RPMI8226 (cell line): ENCODE measurements at regions not wholly inside any gene's neighbourhood (a gene's known extent, or its start where the extent isn't known, plus 50 kb on each side); places are given as distances from the start of the nearest gene placed in this dataset.
"Not testable (repeated sequence)": the region's sequence is repeated elsewhere in the genome, so short reads cannot be mapped to it uniquely, and the experiment has no call there.

Source experiments
- DNase-seq: peaks from one replicate; pipeline ENCODE4 v3.0.0-alpha.2; 2015

DNA sequence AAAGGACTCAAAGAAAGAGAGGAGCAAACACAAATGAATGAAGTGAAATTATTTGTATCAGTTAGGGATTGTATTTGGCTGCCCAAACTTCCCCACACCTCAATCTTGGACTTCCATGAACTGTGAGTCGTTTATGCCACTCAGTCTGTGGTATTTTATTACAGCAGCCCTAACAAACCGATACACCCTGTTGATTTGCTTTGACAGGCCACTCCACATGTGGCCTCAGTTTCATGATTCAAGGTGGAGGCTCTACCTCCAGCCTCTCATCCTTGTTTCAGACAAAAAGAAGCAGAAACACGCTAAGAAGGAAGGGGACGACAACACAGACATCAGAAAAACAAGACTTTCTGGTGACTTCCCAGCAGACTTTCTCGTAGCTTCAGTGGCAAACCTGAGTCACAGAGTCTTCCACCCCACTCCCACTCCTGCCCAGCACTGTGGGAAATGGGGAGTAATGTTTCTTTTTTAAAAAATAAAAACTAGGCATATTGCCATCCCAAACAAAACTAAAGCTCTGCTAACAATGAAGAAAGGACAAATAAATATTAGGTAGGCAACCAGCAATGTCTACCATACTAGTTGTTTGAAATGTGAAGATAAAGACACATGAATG, 52.2 kb upstream of the ABCA1 start:
- DNase-seq, result no peak

DNA sequence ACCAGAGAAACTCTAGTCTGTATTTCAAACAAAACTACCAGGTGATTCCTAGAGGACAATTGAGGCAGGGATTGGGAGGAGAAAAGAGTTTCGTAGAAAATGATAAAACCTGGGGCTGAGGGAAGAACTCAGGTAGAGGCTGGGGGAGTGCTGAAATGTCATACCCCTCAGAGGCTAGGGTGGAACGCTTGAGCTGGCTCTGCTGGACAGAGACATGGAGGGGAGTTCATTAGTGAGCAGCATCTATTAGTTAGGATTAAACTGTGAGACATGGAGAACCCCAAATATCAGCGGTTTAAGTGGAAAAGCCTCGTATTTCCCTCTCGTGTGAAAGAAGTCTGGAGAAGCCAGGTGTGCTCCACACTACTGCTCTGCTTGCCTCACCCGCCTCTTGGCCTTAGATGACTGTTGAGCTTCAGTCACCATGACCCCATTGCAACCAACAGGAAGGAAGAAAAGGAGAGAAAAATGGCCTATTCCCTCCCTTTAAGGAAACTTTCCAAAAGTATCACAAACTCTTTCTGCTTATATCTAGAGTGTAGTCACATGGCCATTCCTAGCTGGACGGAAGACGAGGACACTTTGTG, 53.7 kb upstream of the ABCA1 start:
- no peak for DNase-seq

DNA sequence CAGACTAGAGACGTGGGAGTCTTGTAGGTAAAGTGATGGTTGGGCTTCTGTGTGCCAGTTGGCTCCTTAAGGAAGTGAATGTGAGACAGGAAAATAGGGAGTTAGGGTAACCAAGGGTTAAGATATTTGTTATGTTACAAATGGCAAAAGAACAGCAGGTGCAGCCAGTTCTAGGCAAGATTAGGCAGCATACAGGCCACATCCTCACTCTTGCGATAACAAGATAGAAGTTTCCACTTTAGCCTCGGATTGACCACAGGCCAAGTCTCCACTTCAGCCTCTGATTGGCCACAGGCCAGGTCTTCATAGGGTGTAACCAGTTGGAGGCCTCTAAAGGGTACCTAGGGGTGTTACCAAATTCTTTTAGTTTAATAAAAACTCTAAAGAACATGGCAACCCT, 54.6 kb upstream of the ABCA1 start:
- DNase-seq, result no peak

GRCh38 chr9:104983491-104983890, 55.5 kb upstream of the ABCA1 start:
- DNase-seq, result no peak

GRCh38 chr9:104984121-104984520, 56.2 kb upstream of the ABCA1 start:
- DNase-seq, result no peak

DNA sequence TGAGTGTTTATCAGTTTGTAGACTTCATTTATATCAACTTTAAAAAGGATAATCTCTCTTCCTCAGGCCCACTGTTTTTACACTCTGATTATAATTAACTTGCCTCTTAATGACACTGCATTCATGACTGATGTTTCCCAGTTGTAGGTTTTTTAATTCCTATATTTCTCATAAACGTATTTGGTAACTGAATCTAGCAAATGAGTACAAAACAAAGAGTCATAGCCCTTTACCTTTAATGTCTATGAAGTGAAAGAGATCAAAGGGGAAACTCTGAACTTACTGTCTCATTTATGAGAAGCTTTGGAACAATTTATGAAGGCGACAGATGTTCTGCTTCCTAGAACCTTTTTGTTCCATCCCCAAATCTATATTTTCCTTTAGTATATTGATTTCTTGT, 56.6 kb upstream of the ABCA1 start:
- no peak for DNase-seq

GRCh38 chr9:104984948-104985347, 57.0 kb upstream of the ABCA1 start:
- no peak for DNase-seq

DNA sequence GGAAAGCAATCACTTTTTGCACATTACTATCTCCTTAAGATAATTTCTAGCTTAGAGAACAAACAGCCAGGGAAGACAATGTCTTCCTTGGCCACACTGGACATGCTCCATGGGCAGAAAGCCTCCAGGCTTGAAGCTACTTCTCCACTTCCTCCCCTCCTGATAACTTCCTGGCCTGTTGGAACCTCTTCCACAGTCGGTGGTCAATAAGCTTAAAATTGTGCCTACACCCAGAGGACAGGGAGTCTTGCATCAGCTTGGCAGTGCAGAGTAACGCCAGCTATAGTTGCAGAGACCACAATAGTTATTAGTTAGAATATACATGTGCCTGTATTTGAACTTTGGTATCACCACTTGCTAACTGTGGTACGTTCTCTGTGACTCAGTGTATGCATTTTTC, 58.1 kb upstream of the ABCA1 start:
- DNase-seq, result no peak

DNA sequence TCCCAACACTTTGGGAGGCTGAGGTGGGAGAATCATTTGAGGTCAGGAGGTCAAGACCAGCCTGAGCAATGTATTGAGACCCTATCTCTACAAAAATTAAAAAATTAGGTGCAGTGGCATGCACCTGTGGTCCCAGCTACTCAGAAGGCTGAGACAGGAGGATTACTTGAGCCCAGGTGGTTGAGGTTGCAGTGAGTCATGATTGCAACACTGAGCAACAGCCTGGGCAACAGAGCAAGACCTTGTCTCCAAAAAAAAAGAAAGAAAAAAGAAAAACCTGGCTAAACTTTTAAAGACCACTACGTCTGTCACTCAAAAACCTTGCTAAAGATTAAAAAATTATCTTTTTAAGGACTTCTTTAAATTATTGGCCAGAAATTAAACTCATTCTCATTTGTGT, 59.8 kb upstream of the ABCA1 start:
- no peak for DNase-seq

DNA sequence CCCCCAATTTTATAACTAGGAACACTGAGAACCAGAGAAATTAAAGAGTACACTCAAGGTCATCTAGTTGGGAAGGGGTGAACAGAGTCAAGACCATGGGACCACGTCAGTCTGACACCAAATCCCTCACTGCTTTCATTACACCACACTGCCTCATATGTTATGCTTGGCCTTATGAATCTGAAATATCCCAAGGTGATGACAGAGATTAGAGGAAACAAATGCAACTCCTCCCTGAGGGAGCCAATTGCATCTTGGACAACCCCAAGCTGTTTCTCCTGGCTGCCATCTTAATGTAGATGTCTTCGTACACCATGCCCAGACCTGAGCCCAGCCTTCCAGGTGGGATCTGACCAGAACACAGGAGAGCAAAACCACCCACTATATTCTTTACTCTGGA, 60.6 kb upstream of the ABCA1 start:
- DNase-seq, result no peak

DNA sequence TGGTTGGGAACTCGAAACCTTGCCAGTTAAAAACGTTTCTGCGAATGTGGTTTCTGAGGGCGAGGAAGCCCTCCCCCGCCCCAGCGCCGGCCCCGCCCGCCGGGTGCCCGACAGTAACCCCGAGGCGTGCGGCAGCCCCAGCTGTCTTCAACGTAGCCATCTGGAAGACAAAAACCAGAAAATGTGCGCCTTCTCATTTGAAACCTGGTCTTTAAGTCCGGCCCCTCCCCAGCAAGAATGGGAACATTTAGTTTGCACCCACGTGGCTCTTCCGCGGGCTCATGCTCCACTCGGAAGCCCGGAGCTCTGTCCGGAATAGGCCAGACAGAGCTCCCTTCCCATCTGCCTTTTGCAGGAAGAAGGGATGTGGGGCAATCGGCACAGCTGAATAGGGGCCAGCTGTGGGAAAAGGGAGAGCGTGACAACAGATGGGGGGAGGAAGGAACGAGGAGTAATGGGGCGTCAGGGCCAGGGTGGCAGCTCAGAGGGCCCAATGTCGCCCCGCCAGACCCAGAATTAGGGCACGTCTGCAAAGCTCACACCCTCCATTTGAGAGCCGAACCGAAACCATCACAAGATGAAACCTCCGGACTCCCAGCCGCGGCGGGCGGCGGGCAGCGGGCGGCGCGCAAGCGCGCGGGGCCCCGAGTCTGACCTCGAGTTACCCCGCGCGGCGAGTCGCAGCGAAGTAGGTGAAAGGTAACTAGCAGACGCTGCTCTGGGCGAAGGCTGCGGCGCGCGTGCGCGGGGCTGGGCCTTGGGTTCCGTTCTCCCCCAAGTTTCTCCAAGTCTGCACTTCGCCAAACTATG, 63.4 kb upstream of the ABCA1 start:
- DNase-seq, result peak; percentile 91

DNA sequence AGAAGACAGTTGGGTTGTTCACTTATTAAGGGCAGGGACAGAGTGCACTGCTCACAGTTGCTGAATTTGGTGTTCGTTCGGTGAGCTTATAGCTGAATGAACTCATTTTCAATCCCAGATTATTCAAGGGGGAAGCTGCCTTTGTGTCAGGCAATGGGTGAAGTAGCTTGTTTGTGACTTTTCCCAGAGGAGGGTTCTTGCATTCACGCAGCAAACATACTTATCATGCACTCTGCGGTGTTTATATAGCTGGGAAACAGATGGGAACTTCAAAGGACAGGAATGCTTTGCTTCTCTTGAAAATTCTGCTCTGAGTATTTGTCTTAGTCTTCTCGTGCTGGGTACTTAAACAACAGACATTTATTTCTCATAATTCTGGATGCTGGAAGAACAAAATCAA, 64.7 kb upstream of the ABCA1 start:
- no peak for DNase-seq

DNA sequence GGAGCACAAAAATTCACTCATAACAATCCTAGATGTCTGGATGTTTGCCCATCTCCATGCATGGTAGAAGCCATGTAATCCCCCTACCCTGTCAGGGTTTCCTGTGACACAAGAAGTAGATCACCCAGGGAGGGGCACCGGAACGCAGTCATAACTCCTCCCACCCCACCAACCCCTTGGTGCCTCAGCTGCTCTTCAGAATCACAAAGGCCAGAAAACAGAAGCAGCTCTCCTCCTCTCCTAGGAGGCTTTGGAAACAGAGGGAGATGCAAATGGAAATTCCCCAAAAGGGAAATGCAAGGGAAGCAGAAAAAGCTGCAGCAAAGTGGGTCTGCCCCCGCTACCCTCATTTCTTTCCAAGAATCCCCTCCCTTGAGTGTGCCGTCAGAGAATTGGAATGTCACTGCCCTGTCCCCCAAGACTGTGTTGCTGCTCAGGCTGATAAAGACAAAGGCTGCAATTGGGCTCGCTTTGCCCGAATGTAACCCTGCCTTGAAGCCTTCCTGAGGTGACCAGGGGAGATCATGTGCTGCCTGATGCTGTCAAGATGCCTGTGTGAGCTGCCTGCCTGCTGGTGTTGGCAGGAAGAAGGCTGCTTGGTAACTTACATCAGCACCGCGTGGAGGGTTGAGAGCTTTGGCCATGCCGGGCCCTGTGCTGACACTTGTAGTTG, 65.5 kb upstream of the ABCA1 start:
- peak; percentile 14 for DNase-seq

GRCh38 chr9:104997536-104997935, 69.6 kb upstream of the ABCA1 start:
- DNase-seq, result no peak

GRCh38 chr9:104999136-104999535, 71.2 kb upstream of the ABCA1 start:
- no peak for DNase-seq

DNA sequence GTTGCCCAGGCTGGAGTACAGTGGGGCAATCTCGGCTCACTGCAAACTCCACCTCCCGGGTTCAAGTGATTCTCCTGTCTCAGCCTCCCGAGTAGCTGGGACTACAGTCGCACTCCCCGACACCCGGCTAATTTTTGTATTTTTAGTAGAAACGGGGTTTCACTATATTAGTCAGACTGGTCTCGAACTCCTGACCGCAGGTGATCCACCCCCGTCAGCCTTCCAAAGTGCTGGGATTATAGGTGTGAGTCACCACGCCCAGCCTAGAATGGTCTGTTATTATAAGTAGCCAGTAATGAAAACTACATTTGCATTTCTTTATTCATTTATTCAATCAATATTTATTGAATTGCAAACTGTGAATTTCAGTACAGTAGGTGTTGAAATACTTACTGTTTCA, 72.6 kb upstream of the ABCA1 start:
- DNase-seq, result not testable (repeated sequence)

DNA sequence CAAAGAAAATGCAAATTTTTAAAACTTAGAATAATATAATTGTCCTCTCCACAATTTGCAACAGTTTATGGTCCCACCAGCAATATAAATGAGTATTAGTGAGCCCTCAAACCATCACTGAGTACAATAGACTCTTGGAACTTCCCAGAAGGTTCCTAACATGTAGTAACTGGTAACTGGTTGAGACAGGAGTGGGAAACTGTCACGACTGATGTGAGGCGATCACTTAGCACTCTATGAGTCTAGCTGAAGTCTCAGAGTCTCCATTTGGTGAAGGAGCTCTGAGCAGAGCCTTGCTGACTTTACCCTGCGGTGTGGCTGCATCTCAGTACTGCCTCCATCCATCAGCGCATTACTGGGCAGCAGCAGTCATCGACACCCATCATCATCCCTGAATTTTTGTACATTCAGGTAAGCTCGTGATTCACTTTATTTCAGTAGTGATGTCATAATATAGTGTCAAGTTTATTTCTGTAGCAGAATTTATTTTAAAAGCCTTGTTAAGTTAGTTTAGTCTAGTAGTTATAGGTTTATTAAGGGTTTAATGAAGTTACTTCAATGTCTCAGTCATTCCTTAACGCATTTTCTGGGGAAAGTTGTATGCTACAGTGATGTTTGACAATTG, 76.6 kb upstream of the ABCA1 start:
- no peak for DNase-seq

- DNase-seq, result no peak
Measured at GRCh38 chr9:105005186-105005585, 77.2 kb upstream of the ABCA1 start.

GRCh38 chr9:105006514-105006913, 78.6 kb upstream of the ABCA1 start:
- DNase-seq, result no peak

DNA sequence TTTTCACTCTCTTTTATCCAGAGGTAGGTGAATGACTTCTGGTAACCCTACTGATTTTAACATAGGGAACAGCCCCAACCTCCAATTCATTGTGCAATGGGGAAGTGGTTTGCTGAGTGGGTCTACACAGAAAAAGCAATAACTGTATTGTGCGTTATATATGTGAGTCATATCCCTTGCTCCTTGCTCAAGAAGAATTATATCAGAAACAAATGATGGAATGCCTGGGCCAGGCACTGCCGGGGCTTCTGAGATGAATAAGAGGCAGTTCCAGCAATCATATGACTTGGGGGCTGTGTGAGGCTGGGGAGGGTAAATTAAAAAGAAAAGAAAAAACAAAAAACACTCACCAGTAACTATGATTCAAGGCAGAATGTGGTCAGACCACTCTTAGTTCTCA, 79.2 kb upstream of the ABCA1 start:
- no peak for DNase-seq

DNA sequence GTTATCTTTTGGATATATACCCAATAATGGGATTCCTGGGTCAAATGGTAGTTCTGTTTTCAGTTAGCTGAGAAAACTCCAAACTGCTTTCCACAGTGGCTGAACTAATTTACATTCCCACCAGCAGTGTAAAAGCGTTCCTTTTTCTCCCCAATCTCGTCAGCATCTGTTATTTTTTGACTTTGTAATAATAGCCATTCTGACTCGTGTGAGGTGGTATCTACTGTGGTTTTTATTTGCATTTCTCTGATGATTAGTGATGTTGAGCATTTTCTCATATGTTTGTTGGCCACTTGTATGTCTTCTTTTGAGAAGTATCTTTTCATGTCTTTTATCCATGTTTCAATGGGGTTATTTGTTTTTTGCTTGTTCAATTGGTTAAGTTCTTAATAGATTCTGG, 82.1 kb upstream of the ABCA1 start:
- DNase-seq, result not testable (repeated sequence)

GRCh38 chr9:105021917-105022316, 94.0 kb upstream of the ABCA1 start:
- no peak for DNase-seq

DNA sequence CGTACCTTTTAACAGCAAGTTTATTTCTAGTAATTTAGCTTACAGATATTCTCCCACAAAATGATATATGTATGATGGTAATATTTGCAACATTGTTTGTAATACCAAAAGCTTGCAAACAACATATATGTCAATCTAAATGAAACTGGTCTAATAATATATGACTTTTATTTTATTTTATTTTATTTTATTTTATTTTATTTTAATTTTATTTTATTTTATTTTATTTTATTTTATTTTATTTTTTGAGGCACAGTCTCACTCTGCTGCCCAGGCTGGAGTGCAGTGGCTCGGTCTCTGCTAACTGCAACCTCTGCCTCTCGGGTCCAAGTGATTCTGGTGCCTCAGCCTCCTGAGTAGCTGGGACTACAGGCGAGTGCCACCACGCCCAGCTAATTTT, 94.6 kb upstream of the ABCA1 start:
- DNase-seq, result not testable (repeated sequence)
